Mesenchymal stem cell (in vitro differentiated cells and primary cell): ENCODE measurements at regions not wholly inside any gene's neighbourhood (a gene's known extent, or its start where the extent isn't known, plus 50 kb on each side); places are given as distances from the start of the nearest gene placed in this dataset.

Source experiments
- DNase-seq: peaks from one replicate; pipeline ENCODE4 v3.0.0-alpha.2; 2013
- H2AFZ ChIP-seq: one replicate; pipeline ENCODE4 v1.6.1; 2013; ENCODE audit warnings: low read depth, mild to moderate bottlenecking, control low read depth, inconsistent platforms, low read length, moderate library complexity
- H2AK5ac ChIP-seq: 2 replicates; pipeline ENCODE4 v1.6.1; 2013; ENCODE audit warnings: low read length, moderate library complexity, mild to moderate bottlenecking, inconsistent platforms; ENCODE audit not compliant: severe bottlenecking
- H2BK120ac ChIP-seq: one replicate; pipeline ENCODE4 v1.6.1; 2013; ENCODE audit warnings: low read depth, mild to moderate bottlenecking, inconsistent platforms, low read length, moderate library complexity
- H2BK12ac ChIP-seq, 2 experiments: one replicate each; pipeline ENCODE4 v1.6.1; 2013; ENCODE audit warnings: inconsistent platforms in 2 of 2, low read length in 2 of 2, mild to moderate bottlenecking in 2 of 2, moderate library complexity in 2 of 2, control low read depth in 1 of 2
- H2BK15ac ChIP-seq: one replicate; pipeline ENCODE4 v1.6.1; 2013; ENCODE audit warnings: mild to moderate bottlenecking, low read depth, inconsistent platforms; ENCODE audit not compliant: poor library complexity, severe bottlenecking
- H2BK5ac ChIP-seq: 2 replicates; pipeline ENCODE4 v1.6.1; 2013; ENCODE audit warnings: low read depth, mild to moderate bottlenecking, low read length, control low read depth, inconsistent platforms; ENCODE audit not compliant: poor library complexity, severe bottlenecking
- H3K14ac ChIP-seq, 2 experiments: one replicate each; pipeline ENCODE4 v1.6.1; 2013; ENCODE audit warnings: inconsistent platforms in 2 of 2, low read length in 2 of 2, control low read depth in 1 of 2, mild to moderate bottlenecking in 1 of 2, moderate library complexity in 1 of 2
- H3K18ac ChIP-seq, 2 experiments: one replicate each; pipeline ENCODE4 v1.6.1; 2013; ENCODE audit warnings: inconsistent platforms in 2 of 2, low read length in 2 of 2, control low read depth in 1 of 2, low read depth in 1 of 2, mild to moderate bottlenecking in 1 of 2
- H3K23ac ChIP-seq, 2 experiments: one replicate each; pipeline ENCODE4 v1.6.1; 2013; ENCODE audit warnings: inconsistent platforms in 2 of 2, low read length in 2 of 2, mild to moderate bottlenecking in 2 of 2, moderate library complexity in 2 of 2, control low read depth in 1 of 2
- H3K27ac ChIP-seq: 2 replicates; pipeline ENCODE4 v1.5.1; 2013; ENCODE audit warnings: mild to moderate bottlenecking, moderate library complexity, low read length, control low read depth, inconsistent platforms; ENCODE audit not compliant: poor library complexity, severe bottlenecking
- H3K27me3 ChIP-seq, 2 experiments: 2 replicates each; pipeline versions ENCODE4 v1.6.1 to v1.7.0; 2013; ENCODE audit warnings: low read length in 2 of 2, mild to moderate bottlenecking in 2 of 2, moderate library complexity in 2 of 2, control low read depth in 1 of 2, inconsistent platforms in 1 of 2; ENCODE audit not compliant: control insufficient read depth in 1 of 2, insufficient read depth in 1 of 2
- H3K36me3 ChIP-seq, 2 experiments: 2 replicates each; pipeline versions ENCODE4 v1.6.1 to v1.7.0; 2013; ENCODE audit warnings: low read length in 2 of 2, control low read depth in 1 of 2, inconsistent platforms in 1 of 2, low read depth in 1 of 2, mild to moderate bottlenecking in 1 of 2; ENCODE audit not compliant: insufficient read depth in 2 of 2, control insufficient read depth in 1 of 2
- H3K4ac ChIP-seq, 2 experiments: one replicate each; pipeline ENCODE4 v1.6.1; 2013; ENCODE audit warnings: inconsistent platforms in 2 of 2, low read length in 2 of 2, mild to moderate bottlenecking in 2 of 2, moderate library complexity in 2 of 2, control low read depth in 1 of 2, low read depth in 1 of 2
- H3K4me1 ChIP-seq: 2 replicates; pipeline ENCODE4 v1.6.1; 2013; ENCODE audit warnings: low read depth, low read length, control low read depth; ENCODE audit not compliant: control insufficient read depth, insufficient read depth
- H3K4me2 ChIP-seq: 2 replicates; pipeline ENCODE4 v1.6.1; 2013; ENCODE audit warnings: low read length, mild to moderate bottlenecking, inconsistent platforms; ENCODE audit not compliant: poor library complexity, severe bottlenecking
- H3K4me3 ChIP-seq, 2 experiments: 2 replicates each; pipeline versions ENCODE4 v1.5.1 to v1.7.0; 2013; ENCODE audit warnings: low read length in 2 of 2, mild to moderate bottlenecking in 2 of 2, control low read depth in 1 of 2, low read depth in 1 of 2; ENCODE audit not compliant: insufficient read depth in 1 of 2
- H3K79me1 ChIP-seq: replicated peaks from 2 replicates; pipeline ENCODE4 v1.6.1; 2013; ENCODE audit warnings: mild to moderate bottlenecking, control low read depth, low read length, inconsistent platforms; ENCODE audit not compliant: poor library complexity, severe bottlenecking
- H3K9ac ChIP-seq: 2 replicates; pipeline ENCODE4 v1.7.0; 2013; ENCODE audit warnings: mild to moderate bottlenecking, low read length, moderate library complexity
- H3K9me3 ChIP-seq: 2 replicates; pipeline ENCODE4 v1.7.0; 2013; ENCODE audit warnings: mild to moderate bottlenecking, low read length; ENCODE audit not compliant: control insufficient read depth
- H4K8ac ChIP-seq: one replicate; pipeline ENCODE4 v1.6.1; 2013; ENCODE audit warnings: inconsistent platforms, mild to moderate bottlenecking, low read length, moderate library complexity
- H4K91ac ChIP-seq: one replicate; pipeline ENCODE4 v1.6.1; 2013; ENCODE audit warnings: mild to moderate bottlenecking, low read length, inconsistent platforms
- WGBS: methylation state at CpG from one replicate; pipeline ENCODE4 v1.1.7; 2013; ENCODE audit warnings: mixed read lengths; 5-methylcytosine and 5-hydroxymethylcytosine counted together

DNA sequence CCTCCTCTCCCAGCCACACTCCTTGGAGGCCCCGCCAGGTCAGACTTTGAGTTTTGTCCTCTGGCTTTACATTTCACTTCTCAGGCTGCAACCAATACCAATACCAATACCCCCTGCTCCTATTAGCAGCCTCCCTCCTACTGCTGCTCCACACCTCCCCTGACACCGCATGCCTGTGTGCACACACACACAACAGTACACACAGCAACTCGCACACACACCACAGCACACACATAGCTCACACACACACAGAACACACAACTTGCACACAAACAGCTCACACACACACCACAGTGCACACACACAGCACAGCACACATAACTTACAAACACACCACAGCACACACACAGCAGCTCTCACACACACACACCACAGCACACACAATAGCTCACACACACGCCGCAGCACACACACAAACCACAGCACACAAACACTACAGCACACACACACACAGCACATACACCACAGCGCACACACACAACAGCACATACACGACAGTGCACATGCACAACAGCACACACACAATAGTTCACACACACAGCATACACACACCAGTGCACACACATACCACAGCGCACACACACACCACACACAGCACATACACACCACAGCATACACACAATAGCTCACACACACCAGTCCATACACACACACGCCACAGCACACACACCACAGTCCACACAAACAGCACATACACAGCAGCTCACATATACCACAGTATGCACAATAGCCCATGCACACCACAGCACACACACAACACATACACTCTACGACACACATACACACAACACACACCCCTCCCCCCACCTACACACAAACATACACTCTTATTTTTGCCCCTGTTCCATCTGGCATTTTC lies 204.7 kb downstream of the UACA start:
- Histone ChIP-seq H3K4ac (peak overlapping the region; percentile 79 to 96), H3K36me3 (no peaks in the 10 kb centered on the region), H2AFZ (no peak overlapping the region), H2AK5ac (no peak overlapping the region), H3K9ac (no peak overlapping the region), H4K8ac (peak overlapping the region; percentile 99), H3K14ac (peak overlapping the region in 1 of 2 experiments; percentile 97), H3K18ac (peak overlapping the region; percentile 49 to 97), H3K4me3 (no peak overlapping the region), H3K4me2 (no peak overlapping the region), H2BK120ac (no peak overlapping the region), H3K9me3 (peaks cover 4% of the 10 kb centered on the region), H4K91ac (peak overlapping the region; percentile 99), H3K23ac (no peak overlapping the region), H3K27ac (no peak overlapping the region), H3K4me1 (peaks cover 10% of the 10 kb centered on the region), H2BK15ac (no peak overlapping the region), H2BK5ac (no peak overlapping the region), H3K79me1 (no peaks in the 10 kb centered on the region), H2BK12ac (peak overlapping the region; percentile 51 to 85), H3K27me3 (peaks cover 81 to 99% of the 10 kb centered on the region in 2 experiments)
- 86% methylated on average over 10 of the region's 10 CpGs for whole genome bisulfite sequencing
- DNase-seq = no peak

DNA sequence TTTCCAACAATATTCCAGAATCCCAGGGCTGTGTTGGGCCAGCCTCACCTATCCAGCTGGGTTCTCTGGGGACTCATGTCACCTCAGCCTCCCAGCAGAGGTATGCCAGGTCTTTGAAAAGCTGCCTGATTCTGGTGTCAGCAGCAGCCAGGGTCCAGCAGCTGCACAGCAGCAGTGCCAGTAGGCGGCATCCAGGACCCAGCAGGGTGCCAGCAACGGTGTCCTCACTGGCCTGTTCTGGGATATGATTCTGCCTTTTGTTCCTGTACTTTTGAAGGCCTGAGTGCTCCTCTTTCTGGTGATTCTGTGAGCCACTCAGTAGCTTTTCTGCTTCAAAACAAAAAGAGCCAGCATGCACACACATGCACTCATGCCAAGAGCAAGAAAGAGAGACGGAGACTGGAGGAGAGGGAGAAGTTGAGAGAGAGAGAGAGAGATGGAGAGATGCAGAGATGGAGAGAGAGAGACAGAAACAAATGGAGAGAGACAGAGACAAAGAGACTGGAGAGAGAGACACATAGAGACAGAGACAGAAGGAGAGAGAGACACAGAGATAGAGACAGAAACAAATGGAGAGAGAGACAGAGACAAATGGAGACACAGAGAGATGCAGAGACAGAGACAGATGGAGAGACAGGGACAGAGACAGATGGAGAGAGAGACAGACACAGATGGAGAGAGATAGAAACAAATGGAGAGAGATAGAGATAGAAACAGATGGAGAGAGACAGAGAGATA lies 205.7 kb downstream of the UACA start:
- H3K79me1 ChIP-seq = no peaks in the 10 kb centered on the region
- no peak overlapping the region for H2BK120ac ChIP-seq
- no peak overlapping the region for H4K8ac ChIP-seq
- peaks cover 10% of the 10 kb centered on the region for H3K4me1 ChIP-seq
- H3K4ac ChIP-seq = peak overlapping the region in 1 of 2 experiments; percentile 30
- DNase-seq = no peak
- no peak overlapping the region for H3K9ac ChIP-seq
- peak overlapping the region in 1 of 2 experiments; percentile 62 for H3K18ac ChIP-seq
- no peak overlapping the region for H3K4me3 ChIP-seq
- H3K36me3 ChIP-seq = no peaks in the 10 kb centered on the region
- H2BK12ac ChIP-seq = peak overlapping the region in 1 of 2 experiments; percentile 28
- peaks cover 81 to 99% of the 10 kb centered on the region in 2 experiments for H3K27me3 ChIP-seq
- no peak overlapping the region for H3K27ac ChIP-seq
- H2BK15ac ChIP-seq = no peak overlapping the region
- H2AFZ ChIP-seq = no peak overlapping the region
- no peak overlapping the region for H3K14ac ChIP-seq
- no peak overlapping the region for H2AK5ac ChIP-seq
- H3K23ac ChIP-seq = peak overlapping the region in 1 of 2 experiments; percentile 89
- WGBS = over 99% methylated on average over 3 of the region's 3 CpGs
- no peak overlapping the region for H3K4me2 ChIP-seq
- H4K91ac ChIP-seq = no peak overlapping the region
- H3K9me3 ChIP-seq = peaks cover 4% of the 10 kb centered on the region
- no peak overlapping the region for H2BK5ac ChIP-seq

DNA sequence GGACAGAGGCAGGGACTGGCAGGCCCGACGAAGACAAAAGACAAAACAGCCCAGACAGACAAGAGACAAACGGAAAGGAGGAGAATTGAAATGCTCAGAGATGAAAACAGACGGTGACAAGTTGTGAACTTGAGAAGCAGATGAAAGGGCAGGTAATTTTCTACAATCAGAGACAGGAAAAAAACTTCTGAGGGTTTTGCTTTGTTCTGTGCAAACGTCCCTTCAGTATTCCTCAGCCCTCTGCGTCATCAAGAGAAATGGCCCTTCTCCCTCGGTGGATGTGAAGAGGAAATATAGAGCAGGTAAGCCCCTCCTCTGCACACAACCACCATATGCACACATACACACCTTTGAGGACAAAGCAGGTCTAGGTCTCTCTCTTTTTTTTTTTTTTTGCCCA lies 206.6 kb downstream of the UACA start:
- Histone ChIP-seq H3K9ac (no peak overlapping the region), H3K4me1 (peaks cover 10% of the 10 kb centered on the region), H3K23ac (no peak overlapping the region), H2BK120ac (no peak overlapping the region), H3K36me3 (no peaks in the 10 kb centered on the region), H2BK5ac (no peak overlapping the region), H3K9me3 (peaks cover 9% of the 10 kb centered on the region), H4K91ac (no peak overlapping the region), H2BK12ac (no peak overlapping the region), H3K79me1 (no peaks in the 10 kb centered on the region), H2AFZ (no peak overlapping the region), H3K4me3 (no peak overlapping the region), H2AK5ac (no peak overlapping the region), H3K4ac (no peak overlapping the region), H4K8ac (no peak overlapping the region), H3K27ac (no peak overlapping the region), H3K27me3 (peaks cover 79 to 94% of the 10 kb centered on the region in 2 experiments), H3K18ac (no peak overlapping the region), H2BK15ac (no peak overlapping the region), H3K14ac (no peak overlapping the region), H3K4me2 (no peak overlapping the region)
- DNase-seq = no peak
- WGBS = 62% methylated on average over 7 of the region's 7 CpGs

DNA sequence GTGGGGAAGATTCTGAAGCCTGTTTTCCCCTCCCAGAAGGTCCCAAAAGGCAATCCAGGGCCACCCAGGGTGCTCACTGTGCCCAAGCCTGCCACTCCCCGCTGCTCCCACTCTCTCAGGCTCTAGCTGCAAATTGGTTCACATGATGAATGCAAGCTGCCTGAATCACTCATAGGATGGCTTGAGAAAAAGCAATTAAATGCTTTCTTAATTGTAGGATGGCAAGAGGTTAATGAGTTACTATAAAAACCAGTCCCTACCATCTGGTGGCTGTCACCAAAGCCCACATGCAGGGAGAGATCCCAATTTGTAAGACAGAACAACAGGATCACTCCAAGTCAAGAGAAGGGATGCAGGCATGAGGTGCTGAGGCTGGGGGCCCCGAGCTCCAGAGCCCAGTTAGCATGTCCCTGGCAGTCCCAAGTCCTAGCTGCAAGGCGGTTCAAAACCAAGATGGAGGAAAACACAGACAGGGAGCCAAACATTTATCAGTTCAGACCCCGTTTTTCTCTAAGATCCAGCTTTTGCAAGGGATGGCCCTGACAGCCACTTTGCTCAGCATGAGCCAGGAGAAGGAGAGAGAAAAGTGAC lies 207.1 kb downstream of the UACA start:
- Histone ChIP-seq H3K79me1 (no peaks in the 10 kb centered on the region), H2AFZ (no peak overlapping the region), H3K18ac (no peak overlapping the region), H3K4ac (no peak overlapping the region), H2BK5ac (no peak overlapping the region), H2BK120ac (no peak overlapping the region), H3K14ac (no peak overlapping the region), H3K23ac (no peak overlapping the region), H4K8ac (no peak overlapping the region), H3K27ac (no peak overlapping the region), H4K91ac (no peak overlapping the region), H3K27me3 (peaks cover 76 to 94% of the 10 kb centered on the region in 2 experiments), H3K4me2 (no peak overlapping the region), H2BK12ac (no peak overlapping the region), H3K9me3 (peaks cover 9% of the 10 kb centered on the region), H2BK15ac (no peak overlapping the region), H3K36me3 (no peaks in the 10 kb centered on the region), H2AK5ac (no peak overlapping the region), H3K4me3 (no peak overlapping the region), H3K4me1 (peaks cover 10% of the 10 kb centered on the region), H3K9ac (no peak overlapping the region)
- WGBS = 84% methylated on average over 4 of the region's 4 CpGs
- DNase-seq = no peak
